AG08396 (cell line): ENCODE measurements at regions not wholly inside any gene's neighbourhood (a gene's known extent, or its start where the extent isn't known, plus 50 kb on each side); places are given as distances from the start of the nearest gene placed in this dataset.
"Not testable (repeated sequence)": the region's sequence is repeated elsewhere in the genome, so short reads cannot be mapped to it uniquely, and the experiment has no call there.

Experiments used
- DNase-seq: peaks from one replicate; pipeline ENCODE4 v3.0.0; 2012; ENCODE audit warnings: low spot score, mixed read lengths

GRCh38 chr2:58614219-58614618 lies 373.1 kb upstream of the FANCL start:
- no peak for DNase-seq

GRCh38 chr2:58612973-58613372 lies 371.8 kb upstream of the FANCL start:
- no peak for DNase-seq

GRCh38 chr2:58609326-58609725 lies 368.2 kb upstream of the FANCL start:
- DNase-seq: no peak

GRCh38 chr2:58608146-58608545 lies 367.0 kb upstream of the FANCL start:
- DNase-seq: no peak

- DNase-seq: no peak
These were observed 366.3 kb upstream of the FANCL start for GRCh38 chr2:58607448-58607847.

- no peak for DNase-seq
These were observed 365.7 kb upstream of the FANCL start for GRCh38 chr2:58606799-58607198.

GRCh38 chr2:58604096-58604495 lies 363.0 kb upstream of the FANCL start:
- no peak for DNase-seq

- DNase-seq: peak; percentile 4
These were observed 359.9 kb upstream of the FANCL start for GRCh38 chr2:58601017-58601416.

GRCh38 chr2:58598171-58598570 lies 357.0 kb upstream of the FANCL start:
- no peak for DNase-seq

- no peak for DNase-seq
These were observed 354.6 kb upstream of the FANCL start for GRCh38 chr2:58595714-58596113.

GRCh38 chr2:58594762-58595161 lies 353.6 kb upstream of the FANCL start:
- DNase-seq: no peak

GRCh38 chr2:58594175-58594574 lies 353.1 kb upstream of the FANCL start:
- DNase-seq: no peak

- not testable (repeated sequence) for DNase-seq
These were observed 345.1 kb upstream of the FANCL start for GRCh38 chr2:58586178-58586577.

- no peak for DNase-seq
These were observed 344.1 kb upstream of the FANCL start for GRCh38 chr2:58585233-58585632.

- DNase-seq: no peak
These were observed 343.5 kb upstream of the FANCL start for GRCh38 chr2:58584606-58585118.

- no peak for DNase-seq
These were observed 337.2 kb upstream of the FANCL start for GRCh38 chr2:58578276-58578675.

- DNase-seq: no peak
These were observed 333.7 kb upstream of the FANCL start for GRCh38 chr2:58574873-58575272.

- DNase-seq: no peak
These were observed 331.6 kb upstream of the FANCL start for GRCh38 chr2:58572731-58573130.

GRCh38 chr2:58571181-58571852 lies 330.2 kb upstream of the FANCL start:
- DNase-seq: peak; percentile 36

GRCh38 chr2:58569475-58570185 lies 328.5 kb upstream of the FANCL start:
- DNase-seq: no peak

GRCh38 chr2:58568901-58569300 lies 327.8 kb upstream of the FANCL start:
- DNase-seq: no peak

- no peak for DNase-seq
These were observed 321.2 kb upstream of the FANCL start for GRCh38 chr2:58562276-58562675.

- no peak for DNase-seq
These were observed 319.4 kb upstream of the FANCL start for GRCh38 chr2:58560531-58560930.

- no peak for DNase-seq
These were observed 317.8 kb upstream of the FANCL start for GRCh38 chr2:58558881-58559280.
